BLaER1 (cell line): ENCODE measurements at regions not wholly inside any gene's neighbourhood (a gene's known extent, or its start where the extent isn't known, plus 50 kb on each side); places are given as distances from the start of the nearest gene placed in this dataset.

ENCODE experiments used
- H3K27ac ChIP-seq: shearing (Covaris generic); formaldehyde crosslinking; 2 replicates; pipeline ENCODE4 v1.8.1; 2022
- H3K27me3 ChIP-seq: shearing (Covaris generic); formaldehyde crosslinking; 2 replicates; pipeline ENCODE4 v1.8.1; 2022
- H3K36me3 ChIP-seq: shearing (Covaris generic); formaldehyde crosslinking; 2 replicates; pipeline ENCODE4 v1.8.1; 2022
- H3K4me1 ChIP-seq: shearing (Covaris generic); formaldehyde crosslinking; 2 replicates; pipeline ENCODE4 v1.8.1; 2022
- H3K4me2 ChIP-seq: shearing (Covaris generic); formaldehyde crosslinking; 2 replicates; pipeline ENCODE4 v1.8.1; 2022
- H3K4me3 ChIP-seq: shearing (Covaris generic); formaldehyde crosslinking; 2 replicates; pipeline ENCODE4 v1.8.1; 2022
- H3K9ac ChIP-seq: shearing (Covaris generic); formaldehyde crosslinking; 2 replicates; pipeline ENCODE4 v1.8.1; 2022
- H3K9me3 ChIP-seq: shearing (Covaris generic); formaldehyde crosslinking; 2 replicates; pipeline ENCODE4 v1.8.1; 2022
- H4K20me1 ChIP-seq: shearing (Covaris generic); formaldehyde crosslinking; 2 replicates; pipeline ENCODE4 v1.8.1; 2022
- Cebpa-rat ChIP-seq: shearing (Covaris generic); IDR thresholded peaks from 2 replicates; pipeline ENCODE4 v1.8.1; 2022

DNA sequence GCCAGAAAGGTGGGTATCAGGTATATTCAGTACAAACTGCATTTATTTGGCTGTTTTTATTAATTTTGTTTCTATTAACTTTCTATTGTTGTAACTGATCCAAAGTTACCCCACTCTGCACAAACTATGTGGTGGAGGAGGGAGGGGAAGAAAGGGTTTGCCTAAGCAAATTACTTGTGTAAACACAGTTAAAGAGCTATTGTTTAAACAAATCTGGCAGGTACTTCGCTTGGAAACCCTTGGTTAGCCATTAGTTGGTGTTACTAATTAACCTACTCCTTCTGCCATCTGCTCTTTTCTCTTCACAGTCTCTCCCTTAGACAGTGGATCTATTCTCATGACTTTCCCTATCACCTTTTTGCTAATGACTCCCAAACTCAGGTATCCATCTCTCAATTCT, 328.4 kb upstream of the NECTIN3 start:
- TF ChIP-seq Cebpa-rat = no peak
- H3K9me3 ChIP-seq = no peaks in the 10 kb centered on the region
- H3K27ac ChIP-seq = no peak overlapping the region
- no peaks in the 10 kb centered on the region for H3K36me3 ChIP-seq
- H3K4me3 ChIP-seq = no peak overlapping the region
- no peaks in the 10 kb centered on the region for H3K4me1 ChIP-seq
- no peak overlapping the region for H3K9ac ChIP-seq
- H3K27me3 ChIP-seq = no peaks in the 10 kb centered on the region
- no peak overlapping the region for H3K4me2 ChIP-seq
- no peaks in the 10 kb centered on the region for H4K20me1 ChIP-seq

GRCh38 chr3:110743984-110744383, 327.6 kb upstream of the NECTIN3 start:
- H3K9ac ChIP-seq = no peak overlapping the region
- H4K20me1 ChIP-seq = no peaks in the 10 kb centered on the region
- no peak overlapping the region for H3K4me3 ChIP-seq
- no peaks in the 10 kb centered on the region for H3K36me3 ChIP-seq
- H3K4me2 ChIP-seq = no peak overlapping the region
- no peak overlapping the region for H3K27ac ChIP-seq
- no peaks in the 10 kb centered on the region for H3K27me3 ChIP-seq
- H3K9me3 ChIP-seq = no peaks in the 10 kb centered on the region
- H3K4me1 ChIP-seq = no peaks in the 10 kb centered on the region
- TF ChIP-seq Cebpa-rat = no peak

DNA sequence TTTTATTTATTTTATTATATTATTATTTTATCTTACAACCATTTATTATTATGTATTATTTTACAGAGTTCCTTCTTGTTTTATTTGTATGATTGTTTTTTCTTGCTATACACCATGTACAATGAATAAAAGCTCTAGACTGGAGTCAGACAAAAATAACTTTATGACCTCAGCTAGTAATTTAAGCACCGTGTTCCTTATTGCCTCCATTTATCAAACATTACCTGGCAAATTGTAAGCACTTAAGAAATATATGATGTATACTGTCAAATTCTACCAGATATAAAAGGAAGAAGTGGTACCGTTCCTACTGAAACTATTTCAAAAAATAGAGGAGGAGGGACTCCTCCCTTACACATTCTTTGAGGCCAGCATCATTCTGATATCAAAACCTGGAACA, 326.9 kb upstream of the NECTIN3 start:
- no peak overlapping the region for H3K4me2 ChIP-seq
- H3K4me1 ChIP-seq = no peaks in the 10 kb centered on the region
- H3K9ac ChIP-seq = no peak overlapping the region
- H3K9me3 ChIP-seq = no peaks in the 10 kb centered on the region
- H3K27ac ChIP-seq = no peak overlapping the region
- no peak overlapping the region for H3K4me3 ChIP-seq
- H4K20me1 ChIP-seq = no peaks in the 10 kb centered on the region
- H3K36me3 ChIP-seq = no peaks in the 10 kb centered on the region
- TF ChIP-seq Cebpa-rat = no peak
- no peaks in the 10 kb centered on the region for H3K27me3 ChIP-seq

DNA sequence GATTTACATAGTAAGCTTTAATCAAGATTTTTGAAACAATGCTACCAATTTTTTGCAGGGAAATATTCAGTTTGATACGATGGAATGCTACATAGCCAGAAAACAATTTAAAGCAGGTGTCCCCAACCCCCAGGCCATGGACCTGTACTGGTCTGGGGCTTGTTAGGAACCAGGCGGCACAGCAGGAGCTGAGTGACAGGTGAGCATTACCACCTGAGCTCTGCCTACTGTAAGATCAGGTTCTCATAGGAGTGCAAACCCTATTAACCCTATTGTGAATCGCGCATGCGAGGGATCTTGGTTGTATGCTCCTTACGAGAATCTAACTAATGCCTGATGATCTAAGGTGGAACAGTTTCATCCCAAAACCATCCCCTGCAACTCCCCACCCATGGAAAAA, 322.6 kb upstream of the NECTIN3 start:
- Histone ChIP-seq H3K9ac (no peak overlapping the region), H3K9me3 (no peaks in the 10 kb centered on the region), H3K27ac (no peak overlapping the region), H3K4me1 (no peaks in the 10 kb centered on the region), H3K4me3 (no peak overlapping the region), H4K20me1 (no peaks in the 10 kb centered on the region), H3K27me3 (no peaks in the 10 kb centered on the region), H3K4me2 (no peak overlapping the region), H3K36me3 (no peaks in the 10 kb centered on the region)
- TF ChIP-seq Cebpa-rat = no peak

- Histone ChIP-seq H3K27me3 (no peaks in the 10 kb centered on the region), H3K9ac (no peak overlapping the region), H3K4me1 (no peaks in the 10 kb centered on the region), H3K4me2 (no peak overlapping the region), H4K20me1 (no peaks in the 10 kb centered on the region), H3K4me3 (no peak overlapping the region), H3K36me3 (no peaks in the 10 kb centered on the region), H3K27ac (no peak overlapping the region), H3K9me3 (no peaks in the 10 kb centered on the region)
- no peak for TF ChIP-seq Cebpa-rat
Measured at GRCh38 chr3:110750201-110750600, 321.4 kb upstream of the NECTIN3 start.

DNA sequence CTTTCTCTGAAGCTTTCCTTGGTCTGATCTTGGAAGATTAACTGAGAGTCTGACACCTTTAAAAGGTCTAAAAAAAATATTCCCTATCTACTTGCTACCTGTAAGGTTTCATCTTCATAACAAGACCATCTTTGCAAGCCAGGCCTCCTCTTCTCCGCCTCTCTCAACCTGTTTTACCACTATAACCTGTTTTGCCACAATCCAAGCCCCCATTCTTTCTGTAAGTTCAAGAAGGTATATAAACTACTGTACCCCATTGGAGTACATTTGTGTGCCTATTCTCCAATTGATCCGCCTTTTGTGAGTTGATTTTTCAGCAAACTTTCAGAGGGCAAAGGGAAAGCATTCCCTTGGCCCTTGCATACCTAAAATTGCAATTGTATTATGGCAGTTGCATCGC, 319.3 kb upstream of the NECTIN3 start:
- H3K36me3 ChIP-seq = no peaks in the 10 kb centered on the region
- no peaks in the 10 kb centered on the region for H3K9me3 ChIP-seq
- no peaks in the 10 kb centered on the region for H4K20me1 ChIP-seq
- H3K9ac ChIP-seq = no peak overlapping the region
- TF ChIP-seq Cebpa-rat = no peak
- H3K27ac ChIP-seq = no peak overlapping the region
- H3K4me3 ChIP-seq = no peak overlapping the region
- no peaks in the 10 kb centered on the region for H3K4me1 ChIP-seq
- no peaks in the 10 kb centered on the region for H3K27me3 ChIP-seq
- no peak overlapping the region for H3K4me2 ChIP-seq

- no peak for TF ChIP-seq Cebpa-rat
- Histone ChIP-seq H3K9me3 (no peaks in the 10 kb centered on the region), H3K27me3 (no peaks in the 10 kb centered on the region)
Measured at GRCh38 chr3:110753516-110753915, 318.1 kb upstream of the NECTIN3 start.

DNA sequence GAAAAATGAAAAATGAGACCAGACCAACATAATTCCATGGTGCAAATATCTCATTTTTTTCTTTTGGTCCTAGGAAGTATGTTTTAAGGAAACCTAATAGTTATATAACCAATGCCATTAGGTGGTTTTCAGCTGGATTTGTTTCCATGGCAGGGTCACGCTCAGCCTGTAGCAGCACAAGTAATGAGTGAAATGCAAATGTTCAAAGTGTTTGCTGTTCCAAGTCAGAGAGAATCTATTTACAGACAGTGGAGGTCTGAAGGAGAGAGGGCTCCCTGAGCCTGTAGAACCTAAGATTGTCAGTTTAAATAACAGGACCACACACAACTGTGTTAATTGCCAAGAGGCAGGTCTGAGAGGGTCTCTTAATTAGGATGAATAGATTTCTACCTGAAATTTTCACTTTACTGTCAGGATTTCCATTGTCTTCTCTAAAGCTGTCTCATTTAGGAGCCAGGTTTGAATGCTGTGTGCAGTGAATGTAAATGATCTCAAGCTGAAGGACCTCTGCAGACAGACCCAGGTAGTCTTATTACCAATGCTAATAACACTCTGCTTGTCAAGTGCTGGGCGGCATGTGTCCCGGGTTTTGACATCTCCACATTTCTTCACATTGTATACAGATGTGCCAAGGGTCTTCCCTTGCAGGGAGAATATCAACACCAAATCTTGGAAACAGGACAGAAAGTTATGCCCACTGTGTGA, 317.3 kb upstream of the NECTIN3 start:
- H4K20me1 ChIP-seq = no peaks in the 10 kb centered on the region
- no peak overlapping the region for H3K27ac ChIP-seq

More at GRCh38 chr3:110753516-110753915, 318.1 kb upstream of the NECTIN3 start:
- no peak overlapping the region for H3K4me3 ChIP-seq
- no peaks in the 10 kb centered on the region for H4K20me1 ChIP-seq
- H3K4me2 ChIP-seq = no peak overlapping the region
- no peak overlapping the region for H3K27ac ChIP-seq
- no peak overlapping the region for H3K9ac ChIP-seq
- H3K36me3 ChIP-seq = no peaks in the 10 kb centered on the region
- H3K4me1 ChIP-seq = no peaks in the 10 kb centered on the region

DNA sequence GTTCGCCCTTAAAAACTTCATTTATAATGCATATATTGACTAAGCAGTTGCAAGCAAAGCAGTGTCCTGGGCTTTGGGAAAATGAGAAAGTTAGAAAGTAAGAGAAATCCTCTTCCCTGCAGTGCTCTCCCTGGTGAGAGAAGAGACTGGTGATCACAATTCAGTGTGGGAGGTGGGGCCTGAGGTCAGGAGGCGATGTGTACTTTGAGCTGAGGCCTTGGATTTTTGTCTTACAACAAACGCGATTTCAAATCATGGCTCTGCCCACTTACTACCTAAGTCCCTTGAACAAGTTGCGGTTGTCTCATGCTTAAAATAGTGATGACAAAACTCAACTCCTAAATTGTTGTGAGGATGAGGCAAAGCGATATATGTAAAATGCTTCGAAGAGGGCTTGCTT, 316.3 kb upstream of the NECTIN3 start:
- Histone ChIP-seq H3K27ac (no peak overlapping the region), H3K36me3 (no peaks in the 10 kb centered on the region), H3K27me3 (no peaks in the 10 kb centered on the region), H3K4me2 (no peak overlapping the region), H3K4me3 (no peak overlapping the region), H3K9me3 (no peaks in the 10 kb centered on the region), H3K9ac (no peak overlapping the region), H3K4me1 (no peaks in the 10 kb centered on the region), H4K20me1 (no peaks in the 10 kb centered on the region)
- TF ChIP-seq Cebpa-rat = no peak

More for the DNA sequence above, 317.3 kb upstream of the NECTIN3 start:
- Histone ChIP-seq H3K4me2 (no peak overlapping the region), H3K4me3 (no peak overlapping the region), H3K9me3 (no peaks in the 10 kb centered on the region), H3K27me3 (no peaks in the 10 kb centered on the region), H3K36me3 (no peaks in the 10 kb centered on the region), H3K9ac (no peak overlapping the region), H3K4me1 (no peaks in the 10 kb centered on the region)
- TF ChIP-seq Cebpa-rat = no peak

DNA sequence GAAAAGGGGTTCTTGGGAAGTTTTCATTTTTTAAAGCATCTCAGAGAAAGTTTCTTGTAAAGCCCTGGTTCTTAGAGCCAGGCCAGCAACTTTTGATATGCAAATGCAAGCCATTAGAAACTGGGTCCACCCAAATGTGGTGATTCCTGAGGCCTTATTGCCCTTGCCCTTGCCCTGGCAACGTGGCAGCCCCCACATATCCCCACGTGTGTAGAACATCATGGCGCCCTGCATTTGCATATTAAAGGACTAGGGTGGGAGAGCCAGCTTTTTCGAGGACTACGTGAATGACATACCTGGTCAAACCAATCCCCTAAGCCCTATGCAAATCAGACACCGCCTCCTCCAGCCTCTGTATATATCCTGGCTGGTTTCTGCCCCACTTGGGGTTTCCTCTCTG, 314.9 kb upstream of the NECTIN3 start:
- no peaks in the 10 kb centered on the region for H3K9me3 ChIP-seq
- TF ChIP-seq Cebpa-rat = no peak
- no peak overlapping the region for H3K9ac ChIP-seq
- no peaks in the 10 kb centered on the region for H3K4me1 ChIP-seq
- no peaks in the 10 kb centered on the region for H3K27me3 ChIP-seq
- no peak overlapping the region for H3K4me2 ChIP-seq
- no peak overlapping the region for H3K27ac ChIP-seq
- H3K36me3 ChIP-seq = no peaks in the 10 kb centered on the region
- no peaks in the 10 kb centered on the region for H4K20me1 ChIP-seq
- H3K4me3 ChIP-seq = no peak overlapping the region

DNA sequence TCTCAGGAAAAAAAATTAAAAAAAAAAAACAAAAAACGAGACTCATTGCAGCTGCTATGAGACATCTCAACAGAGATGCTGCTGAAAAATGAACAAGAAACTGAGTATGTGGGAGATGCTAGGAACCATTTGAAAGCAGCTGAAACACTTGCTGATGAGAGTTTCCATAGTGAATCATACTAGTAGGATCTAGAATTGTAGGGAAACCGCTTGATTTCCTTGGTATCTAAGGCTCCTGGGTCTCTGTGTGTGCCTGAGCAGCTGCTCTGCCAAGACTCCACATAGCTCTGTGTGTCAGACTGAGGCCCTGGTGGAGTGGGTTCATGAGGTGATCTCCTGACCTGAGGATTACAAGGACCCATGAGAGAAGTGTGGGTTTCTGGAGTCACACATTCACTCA, 313.4 kb upstream of the NECTIN3 start:
- Histone ChIP-seq H3K4me1 (no peaks in the 10 kb centered on the region), H3K9me3 (no peaks in the 10 kb centered on the region), H3K4me3 (no peak overlapping the region), H3K36me3 (no peaks in the 10 kb centered on the region), H3K27ac (no peak overlapping the region), H3K27me3 (no peaks in the 10 kb centered on the region), H4K20me1 (no peaks in the 10 kb centered on the region), H3K4me2 (no peak overlapping the region), H3K9ac (no peak overlapping the region)
- TF ChIP-seq Cebpa-rat = no peak
